DOHH2 (cell line): ENCODE measurements at regions not wholly inside any gene's neighbourhood (a gene's known extent, or its start where the extent isn't known, plus 50 kb on each side); places are given as distances from the start of the nearest gene placed in this dataset.

Experiments used
- CTCF ChIP-seq: fragments of 200-600 bp; sonication (generic); IDR thresholded peaks from one replicate; pipeline ENCODE4 v1.5.1; 2014; ENCODE audit warnings: antibody characterized with exemption, mild to moderate bottlenecking, low read depth, low read length; ENCODE audit not compliant: poor library complexity, severe bottlenecking
- EZH2phosphoT487 ChIP-seq: fragments of 200-600 bp; sonication (generic); IDR thresholded peaks from 2 replicates; pipeline ENCODE4 v1.6.1; 2017; ENCODE audit warnings: borderline replicate concordance, mild to moderate bottlenecking, antibody characterized with exemption, low read length, moderate library complexity, mixed read lengths

DNA sequence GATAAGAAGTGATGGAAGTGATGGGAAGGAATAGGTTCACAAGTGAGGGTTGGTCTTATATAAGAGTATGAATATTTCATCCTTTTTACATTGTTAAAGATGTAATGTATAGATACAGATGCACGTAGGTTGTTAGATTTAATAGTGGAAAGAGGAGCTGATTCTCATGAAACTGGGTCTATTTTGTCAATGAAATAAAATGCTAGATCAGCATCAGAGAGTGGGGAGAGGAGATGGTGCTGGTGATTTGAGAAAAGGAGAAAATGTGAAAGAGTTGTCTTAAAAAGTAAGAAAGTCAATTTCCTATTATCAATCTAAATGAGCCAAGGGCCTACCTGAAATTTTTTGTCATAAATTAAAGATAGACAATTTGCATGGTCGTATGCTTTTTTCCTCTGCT lies 82.8 kb upstream of the FYN start:
- TF ChIP-seq CTCF (no peak), EZH2phosphoT487 (no peak)
